Smooth muscle cell (in vitro differentiated cells): ENCODE measurements at regions not wholly inside any gene's neighbourhood (a gene's known extent, or its start where the extent isn't known, plus 50 kb on each side); places are given as distances from the start of the nearest gene placed in this dataset.

Experiments used
- DNase-seq: peaks from one replicate; lab custom pipeline; 2025; ENCODE audit not compliant: unreplicated experiment; lab: John Stamatoyannopoulos, UW
- H2AFZ ChIP-seq: fragments of 200-600 bp; sonication (generic); 2 replicates; pipeline ENCODE4 v1.6.0; 2016; ENCODE audit warnings: antibody characterized with exemption, low read depth, mild to moderate bottlenecking
- H3F3A ChIP-seq: fragments of 200-600 bp; sonication (generic); 2 replicates; pipeline ENCODE4 v1.6.0; 2017; ENCODE audit warnings: antibody characterized with exemption, low read depth
- H3K27ac ChIP-seq: fragments of 200-600 bp; sonication (generic); 2 replicates; pipeline ENCODE4 v1.5.1; 2016; ENCODE audit warnings: low read depth, mild to moderate bottlenecking
- H3K27me3 ChIP-seq: fragments of 200-600 bp; sonication (generic); 2 replicates; pipeline ENCODE4 v1.6.1; 2016; ENCODE audit warnings: low read depth, mild to moderate bottlenecking
- H3K36me3 ChIP-seq: fragments of 200-600 bp; sonication (generic); 2 replicates; pipeline ENCODE4 v1.5.1; 2016; ENCODE audit warnings: low read depth
- H3K4me1 ChIP-seq: fragments of 200-600 bp; sonication (generic); 2 replicates; pipeline ENCODE4 v1.5.1; 2016; ENCODE audit warnings: low read depth
- H3K4me2 ChIP-seq: fragments of 200-600 bp; sonication (generic); 2 replicates; pipeline ENCODE4 v1.6.0; 2016; ENCODE audit warnings: mild to moderate bottlenecking
- H3K4me3 ChIP-seq: fragments of 200-600 bp; sonication (generic); 2 replicates; pipeline ENCODE4 v1.5.1; 2016; ENCODE audit warnings: mild to moderate bottlenecking
- H3K79me2 ChIP-seq: fragments of 200-600 bp; sonication (generic); 2 replicates; pipeline ENCODE4 v1.6.0; 2016; ENCODE audit warnings: low read depth, mild to moderate bottlenecking
- H3K9ac ChIP-seq: fragments of 200-600 bp; sonication (generic); 2 replicates; pipeline ENCODE4 v1.6.0; 2016; ENCODE audit warnings: low read depth
- H3K9me3 ChIP-seq: fragments of 200-600 bp; sonication (generic); replicated peaks from 2 replicates; pipeline ENCODE4 v1.5.1; 2016; ENCODE audit warnings: low read depth
- H4K20me1 ChIP-seq: fragments of 200-600 bp; sonication (generic); 2 replicates; pipeline ENCODE4 v1.6.0; 2016; ENCODE audit warnings: low read depth
- WGBS: methylation state at CpG from one replicate; pipeline ENCODE4 v1.1.7; 2016; ENCODE audit warnings: low lambda C conversion rate; 5-methylcytosine and 5-hydroxymethylcytosine counted together
- TF ChIP-seq, protein P1 (sequence below): fragments of 200-600 bp; sonication (generic); IDR thresholded peaks from 2 replicates; pipeline ENCODE4 v1.5.1; 2017; ENCODE audit warnings: borderline replicate concordance, mild to moderate bottlenecking, antibody characterized with exemption; ENCODE audit not compliant: insufficient read depth, poor library complexity, severe bottlenecking

- no peak overlapping the region for H2AFZ ChIP-seq
- no peak overlapping the region for H3K27ac ChIP-seq
- no peak overlapping the region for H3K4me2 ChIP-seq
- no peak overlapping the region for H3K9ac ChIP-seq
- H3K36me3 ChIP-seq = no peaks in the 10 kb centered on the region
- WGBS = 83% methylated on average over 4 of the region's 4 CpGs
- H3K4me3 ChIP-seq = no peak overlapping the region
- H3K4me1 ChIP-seq = no peaks in the 10 kb centered on the region
- no peaks in the 10 kb centered on the region for H3F3A ChIP-seq
- no peaks in the 10 kb centered on the region for H4K20me1 ChIP-seq
- DNase-seq = no peak
- H3K9me3 ChIP-seq = no peaks in the 10 kb centered on the region
- TF ChIP-seq, protein P1, sequence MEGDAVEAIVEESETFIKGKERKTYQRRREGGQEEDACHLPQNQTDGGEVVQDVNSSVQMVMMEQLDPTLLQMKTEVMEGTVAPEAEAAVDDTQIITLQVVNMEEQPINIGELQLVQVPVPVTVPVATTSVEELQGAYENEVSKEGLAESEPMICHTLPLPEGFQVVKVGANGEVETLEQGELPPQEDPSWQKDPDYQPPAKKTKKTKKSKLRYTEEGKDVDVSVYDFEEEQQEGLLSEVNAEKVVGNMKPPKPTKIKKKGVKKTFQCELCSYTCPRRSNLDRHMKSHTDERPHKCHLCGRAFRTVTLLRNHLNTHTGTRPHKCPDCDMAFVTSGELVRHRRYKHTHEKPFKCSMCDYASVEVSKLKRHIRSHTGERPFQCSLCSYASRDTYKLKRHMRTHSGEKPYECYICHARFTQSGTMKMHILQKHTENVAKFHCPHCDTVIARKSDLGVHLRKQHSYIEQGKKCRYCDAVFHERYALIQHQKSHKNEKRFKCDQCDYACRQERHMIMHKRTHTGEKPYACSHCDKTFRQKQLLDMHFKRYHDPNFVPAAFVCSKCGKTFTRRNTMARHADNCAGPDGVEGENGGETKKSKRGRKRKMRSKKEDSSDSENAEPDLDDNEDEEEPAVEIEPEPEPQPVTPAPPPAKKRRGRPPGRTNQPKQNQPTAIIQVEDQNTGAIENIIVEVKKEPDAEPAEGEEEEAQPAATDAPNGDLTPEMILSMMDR = no peak
- no peaks in the 10 kb centered on the region for H3K27me3 ChIP-seq
- no peaks in the 10 kb centered on the region for H3K79me2 ChIP-seq
Observed at GRCh38 chr6:156164701-156165452, 612.3 kb upstream of the ARID1B start.

DNA sequence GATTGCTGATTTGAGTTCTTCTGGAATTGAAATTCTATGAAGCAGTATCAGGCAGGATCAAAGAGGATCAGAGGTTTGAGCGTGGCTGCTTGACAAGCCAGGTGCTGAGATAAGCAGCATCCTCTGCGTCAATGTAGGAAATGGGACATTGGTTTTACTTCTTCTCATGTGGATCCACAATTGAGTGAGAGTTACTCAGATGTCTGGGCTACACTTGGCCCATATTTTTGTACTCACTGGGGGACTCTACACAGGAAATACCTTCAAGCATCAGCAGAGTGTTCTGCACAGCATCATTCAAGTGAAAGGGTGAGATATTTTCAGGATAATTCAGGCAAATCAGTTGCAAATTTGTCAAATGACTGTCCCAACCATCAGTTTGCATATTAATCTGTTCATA lies 613.9 kb upstream of the ARID1B start:
- H3K4me2 ChIP-seq = no peak overlapping the region
- no peak overlapping the region for H3K27ac ChIP-seq
- H3K27me3 ChIP-seq = no peaks in the 10 kb centered on the region
- H3K4me3 ChIP-seq = no peak overlapping the region
- no peaks in the 10 kb centered on the region for H3K36me3 ChIP-seq
- H2AFZ ChIP-seq = no peak overlapping the region
- 94% methylated on average over 2 of the region's 2 CpGs for WGBS
- no peaks in the 10 kb centered on the region for H3F3A ChIP-seq
- no peaks in the 10 kb centered on the region for H3K9me3 ChIP-seq
- no peaks in the 10 kb centered on the region for H3K79me2 ChIP-seq
- DNase-seq = no peak
- TF ChIP-seq, protein P1 = no peak
- H3K4me1 ChIP-seq = no peaks in the 10 kb centered on the region
- H3K9ac ChIP-seq = no peak overlapping the region
- H4K20me1 ChIP-seq = no peaks in the 10 kb centered on the region

DNA sequence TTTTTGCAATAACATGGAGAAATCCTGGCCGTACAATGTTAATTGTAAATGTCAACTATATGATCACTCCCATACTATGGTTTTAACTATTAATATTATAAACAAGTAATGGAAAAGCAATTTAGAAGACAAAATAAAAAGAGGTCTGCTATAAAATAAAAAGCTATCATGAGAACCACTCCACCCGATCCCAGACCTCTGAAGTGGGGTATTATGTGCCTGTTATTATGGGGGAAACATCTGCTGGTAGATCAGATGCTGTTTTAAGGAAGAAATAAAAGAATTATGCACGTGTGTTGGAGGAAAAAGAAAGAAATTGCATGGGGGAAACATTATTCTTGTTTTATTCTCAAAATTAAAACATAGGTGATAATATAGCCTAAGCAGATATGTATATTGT lies 615.7 kb upstream of the ARID1B start:
- WGBS = 88% methylated on average over 3 of the region's 3 CpGs
- TF ChIP-seq, protein P1 = no peak

GRCh38 chr6:156160795-156161165 lies 616.4 kb upstream of the ARID1B start:
- H3K9me3 ChIP-seq = no peaks in the 10 kb centered on the region
- H3K79me2 ChIP-seq = no peaks in the 10 kb centered on the region
- no peak overlapping the region for H2AFZ ChIP-seq
- no peaks in the 10 kb centered on the region for H4K20me1 ChIP-seq
- no peaks in the 10 kb centered on the region for H3K4me1 ChIP-seq
- no peak overlapping the region for H3K4me2 ChIP-seq
- H3K9ac ChIP-seq = no peak overlapping the region
- WGBS = 82% methylated on average over 3 of the region's 3 CpGs
- no peak overlapping the region for H3K27ac ChIP-seq
- H3K4me3 ChIP-seq = no peak overlapping the region
- H3K27me3 ChIP-seq = no peaks in the 10 kb centered on the region
- DNase-seq = no peak
- no peaks in the 10 kb centered on the region for H3F3A ChIP-seq
- no peaks in the 10 kb centered on the region for H3K36me3 ChIP-seq
- TF ChIP-seq, protein P1 = no peak

More for the DNA sequence above, 615.7 kb upstream of the ARID1B start:
- Histone ChIP-seq H3K79me2 (no peaks in the 10 kb centered on the region), H3K27me3 (no peaks in the 10 kb centered on the region), H3K4me3 (no peak overlapping the region), H3F3A (no peaks in the 10 kb centered on the region), H2AFZ (no peak overlapping the region), H3K36me3 (no peaks in the 10 kb centered on the region), H3K9me3 (no peaks in the 10 kb centered on the region), H3K27ac (no peak overlapping the region), H3K9ac (no peak overlapping the region), H3K4me1 (no peaks in the 10 kb centered on the region), H4K20me1 (no peaks in the 10 kb centered on the region), H3K4me2 (no peak overlapping the region)
- DNase-seq = no peak
